CD4-positive, alpha-beta T cell (primary cell): ENCODE measurements at regions not wholly inside any gene's neighbourhood (a gene's known extent, or its start where the extent isn't known, plus 50 kb on each side); places are given as distances from the start of the nearest gene placed in this dataset.

Experiments used
- ATAC-seq: fragments of 200-7000 bp; cut with Tn5 transposase; one replicate; pipeline ENCODE4 v1.10.0; 2022; ENCODE audit warnings: mild to moderate bottlenecking; ENCODE audit not compliant: poor library complexity
- CTCF ChIA-PET: fragments of 350-600 bp; sonication (Branson Sonifier 250); formaldehyde crosslinking; loops from one replicate; lab custom pipeline; 2021; ENCODE audit warnings: antibody characterized with exemption, inconsistent platforms; lab: Charles Lee
- POLR2A ChIA-PET: fragments of 350-600 bp; sonication (Branson Sonifier 250); formaldehyde crosslinking; loops from one replicate; lab custom pipeline; 2021; ENCODE audit warnings: antibody characterized with exemption, inconsistent platforms; lab: Charles Lee
- DNase-seq, 14 experiments: peaks; one replicate each; pipeline ENCODE4 v3.0.0-alpha.2; 2013 to 2020; ENCODE audit warnings: mixed read lengths in 2 of 14
- H3K27ac ChIP-seq, 2 donors: one replicate each; pipeline versions ENCODE4 v1.5.1 to v1.7.0; 2013; ENCODE audit warnings: low read length in 2 of 2, low read depth in 1 of 2, mild to moderate bottlenecking in 1 of 2
- H3K27me3 ChIP-seq, 2 experiments: 1 replicate in 1 of 2; 2 replicates in 1 of 2; pipeline versions ENCODE4 v1.6.1 to v1.7.0; 2013; ENCODE audit warnings: low read length in 2 of 2, control low read depth in 1 of 2, mild to moderate bottlenecking in 1 of 2, moderate library complexity in 1 of 2; ENCODE audit not compliant: insufficient read depth in 2 of 2, control insufficient read depth in 1 of 2
- H3K36me3 ChIP-seq: one replicate; pipeline ENCODE4 v1.6.1; 2013; ENCODE audit warnings: low read length, control low read depth; ENCODE audit not compliant: insufficient read depth
- H3K4me1 ChIP-seq: one replicate; pipeline ENCODE4 v1.6.1; 2013; ENCODE audit warnings: low read length, control low read depth; ENCODE audit not compliant: insufficient read depth
- H3K4me3 ChIP-seq: one replicate; pipeline ENCODE4 v1.5.1; 2013; ENCODE audit warnings: mild to moderate bottlenecking, low read length, moderate library complexity
- H3K9me3 ChIP-seq, 2 experiments: 1 replicate in 1 of 2; 2 replicates in 1 of 2; pipeline versions ENCODE4 v1.6.1 to v1.7.0; 2013; ENCODE audit warnings: low read length in 2 of 2, mild to moderate bottlenecking in 2 of 2, control low read depth in 1 of 2, moderate library complexity in 1 of 2; ENCODE audit not compliant: control insufficient read depth in 1 of 2, insufficient read depth in 1 of 2
- H3K27ac Mint-ChIP-seq: one replicate; pipeline ENCODE4 v1.8.0; 2020; ENCODE audit warnings: mixed read lengths
- H3K27me3 Mint-ChIP-seq: one replicate; pipeline ENCODE4 v1.8.0; 2021; ENCODE audit warnings: mixed read lengths
- H3K36me3 Mint-ChIP-seq: one replicate; pipeline ENCODE4 v1.8.0; 2021; ENCODE audit warnings: low read depth, mixed read lengths
- H3K4me1 Mint-ChIP-seq: one replicate; pipeline ENCODE4 v1.8.0; 2021; ENCODE audit warnings: low read depth, mixed read lengths
- H3K4me3 Mint-ChIP-seq: one replicate; pipeline ENCODE4 v1.8.0; 2020; ENCODE audit warnings: mild to moderate bottlenecking, mixed read lengths
- H3K9me3 Mint-ChIP-seq: one replicate; pipeline ENCODE4 v1.8.0; 2020; ENCODE audit warnings: mixed read lengths
- CTCF ChIP-seq: fragments of 200-600 bp; IDR thresholded peaks from one replicate; pipeline ENCODE4 v1.8.0; 2022; ENCODE audit warnings: antibody characterized with exemption, mild to moderate bottlenecking
- intact Hi-C, 2 experiments: fragments of 100-400 bp; cut with DNase I in 1 of 2; cut with micrococcal nuclease in 1 of 2; formaldehyde crosslinking; loops; one replicate each; pipeline versions ENCODE4 v1.15.1 to v1.9.0; 2023 to 2025; cut with DNase I, micrococcal nuclease

GRCh38 chr20:53823121-53823764, 229.6 kb upstream of the ZNF217 start:
- ATAC-seq = no peak

GRCh38 chr20:53822534-53822933, 228.9 kb upstream of the ZNF217 start:
- intact Hi-C loops = no loop called here
- Histone ChIP-seq H3K4me3 (no peak overlapping the region), H3K27ac (no peak overlapping the region), H3K36me3 (no peaks in the 10 kb centered on the region), H3K4me1 (no peaks in the 10 kb centered on the region), H3K27me3 (no peaks in the 10 kb centered on the region), H3K9me3 (peaks cover 0 to 11% of the 10 kb centered on the region in 2 experiments)
- ATAC-seq = no peak
- no peaks in the 10 kb centered on the region for H3K36me3 Mint-ChIP-seq
- H3K27me3 Mint-ChIP-seq = no peaks in the 10 kb centered on the region
- H3K4me1 Mint-ChIP-seq = peaks cover 14% of the 10 kb centered on the region
- no peak overlapping the region for H3K27ac Mint-ChIP-seq
- H3K4me3 Mint-ChIP-seq = no peak overlapping the region
- no peak for TF ChIP-seq CTCF
- ChIA-PET POLR2A (interaction anchor here (1.6 kb wide), 1 partner anchor 13 kb away, joined by 4 read pairs; no protein-coding TSS in a partner anchor), CTCF (no interaction called here)
- H3K9me3 Mint-ChIP-seq = peaks cover 5% of the 10 kb centered on the region
- no peak for DNase-seq

More at GRCh38 chr20:53823121-53823764, 229.6 kb upstream of the ZNF217 start:
- peaks cover 14% of the 10 kb centered on the region for H3K4me1 Mint-ChIP-seq
- no peak overlapping the region for H3K4me3 Mint-ChIP-seq
- no peak for DNase-seq
- Histone ChIP-seq H3K4me1 (no peaks in the 10 kb centered on the region), H3K36me3 (no peaks in the 10 kb centered on the region), H3K9me3 (peaks cover 0 to 11% of the 10 kb centered on the region in 2 experiments), H3K4me3 (no peak overlapping the region), H3K27me3 (no peaks in the 10 kb centered on the region), H3K27ac (no peak overlapping the region)
- ChIA-PET POLR2A (interaction anchor here (1.6 kb wide), 1 partner anchor 12 kb away, joined by 4 read pairs; no protein-coding TSS in a partner anchor), CTCF (no interaction called here)
- no peak for TF ChIP-seq CTCF
- no peaks in the 10 kb centered on the region for H3K36me3 Mint-ChIP-seq
- intact Hi-C loops = no loop called here
- H3K27ac Mint-ChIP-seq = no peak overlapping the region
- no peaks in the 10 kb centered on the region for H3K27me3 Mint-ChIP-seq
- H3K9me3 Mint-ChIP-seq = peaks cover 5% of the 10 kb centered on the region

GRCh38 chr20:53819973-53820451, 226.4 kb upstream of the ZNF217 start:
- Histone ChIP-seq H3K27me3 (no peaks in the 10 kb centered on the region), H3K27ac (no peak overlapping the region), H3K36me3 (no peaks in the 10 kb centered on the region), H3K4me3 (no peak overlapping the region), H3K4me1 (no peaks in the 10 kb centered on the region), H3K9me3 (peaks cover 0 to 11% of the 10 kb centered on the region in 2 experiments)
- no peak for DNase-seq
- ATAC-seq = no peak
- no peak for TF ChIP-seq CTCF
- no peak overlapping the region for H3K4me3 Mint-ChIP-seq
- no peaks in the 10 kb centered on the region for H3K36me3 Mint-ChIP-seq
- H3K27me3 Mint-ChIP-seq = no peaks in the 10 kb centered on the region
- peaks cover 21% of the 10 kb centered on the region for H3K4me1 Mint-ChIP-seq
- CTCF ChIA-PET = no interaction called here
- intact Hi-C loops = loop anchor here in 1 of 2 experiments (5.0 kb wide), 1 partner anchor 43 kb away; no protein-coding TSS in a partner anchor
- POLR2A ChIA-PET = interaction anchor here (1.3 kb wide), 1 partner anchor 34 kb away, joined by 3 read pairs; no protein-coding TSS in a partner anchor
- peaks cover 5% of the 10 kb centered on the region for H3K9me3 Mint-ChIP-seq
- H3K27ac Mint-ChIP-seq = no peak overlapping the region
